DND-41 (cell line): ENCODE measurements at regions not wholly inside any gene's neighbourhood (a gene's known extent, or its start where the extent isn't known, plus 50 kb on each side); places are given as distances from the start of the nearest gene placed in this dataset.

Source experiments
- EZH2 ChIP-seq: IDR thresholded peaks from 3 replicates; pipeline ENCODE4 v1.6.1; 2012; ENCODE audit warnings: borderline replicate concordance, low read depth, mild to moderate bottlenecking, moderate library complexity, low read length, inconsistent platforms; ENCODE audit not compliant: severe bottlenecking
- TF ChIP-seq, protein P1 (sequence below): IDR thresholded peaks from 2 replicates; pipeline ENCODE4 v1.5.1; 2012; ENCODE audit warnings: borderline replicate concordance, low read length, moderate library complexity, mild to moderate bottlenecking; ENCODE audit not compliant: poor library complexity, severe bottlenecking; ENCODE audit errors: extremely low read depth

DNA sequence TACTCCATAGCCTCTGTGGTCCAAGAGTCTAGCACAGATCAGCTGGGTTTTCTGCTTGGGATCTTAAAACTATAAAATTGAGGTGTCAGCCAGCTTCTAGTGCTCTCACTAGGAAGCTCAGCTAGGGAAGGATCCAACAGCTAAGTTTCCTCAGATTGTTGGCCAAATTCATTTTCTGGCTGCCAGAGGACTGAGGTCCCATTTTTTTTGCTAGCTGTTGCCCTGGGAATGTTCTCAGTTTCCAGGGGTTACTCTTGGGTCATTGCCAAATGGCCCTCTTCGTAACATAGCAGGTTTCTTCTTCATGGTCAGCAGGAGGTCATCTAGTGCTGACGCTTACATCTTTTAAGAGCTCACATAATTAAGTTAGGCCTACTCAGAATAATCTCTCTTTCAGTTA, 2178.2 kb downstream of the ARAP2 start:
- TF ChIP-seq, protein P1, sequence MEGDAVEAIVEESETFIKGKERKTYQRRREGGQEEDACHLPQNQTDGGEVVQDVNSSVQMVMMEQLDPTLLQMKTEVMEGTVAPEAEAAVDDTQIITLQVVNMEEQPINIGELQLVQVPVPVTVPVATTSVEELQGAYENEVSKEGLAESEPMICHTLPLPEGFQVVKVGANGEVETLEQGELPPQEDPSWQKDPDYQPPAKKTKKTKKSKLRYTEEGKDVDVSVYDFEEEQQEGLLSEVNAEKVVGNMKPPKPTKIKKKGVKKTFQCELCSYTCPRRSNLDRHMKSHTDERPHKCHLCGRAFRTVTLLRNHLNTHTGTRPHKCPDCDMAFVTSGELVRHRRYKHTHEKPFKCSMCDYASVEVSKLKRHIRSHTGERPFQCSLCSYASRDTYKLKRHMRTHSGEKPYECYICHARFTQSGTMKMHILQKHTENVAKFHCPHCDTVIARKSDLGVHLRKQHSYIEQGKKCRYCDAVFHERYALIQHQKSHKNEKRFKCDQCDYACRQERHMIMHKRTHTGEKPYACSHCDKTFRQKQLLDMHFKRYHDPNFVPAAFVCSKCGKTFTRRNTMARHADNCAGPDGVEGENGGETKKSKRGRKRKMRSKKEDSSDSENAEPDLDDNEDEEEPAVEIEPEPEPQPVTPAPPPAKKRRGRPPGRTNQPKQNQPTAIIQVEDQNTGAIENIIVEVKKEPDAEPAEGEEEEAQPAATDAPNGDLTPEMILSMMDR, result no peak
- no peak for TF ChIP-seq EZH2
